ENCODE measurements at regions not wholly inside any gene's neighbourhood (a gene's known extent, or its start where the extent isn't known, plus 50 kb on each side); places are given as distances from the start of the nearest gene placed in this dataset.

GRCh38 chr5:8417316-8418048 is 548.5 kb downstream of the MTRR start:
- intact Hi-C loops (cut with micrococcal nuclease; ENCODE audit: unreplicated experiment): no loop called here
- H3K79me2 ChIP-seq (ENCODE audit: control insufficient read depth, insufficient read depth, low read length): no peaks in the 10 kb centered on the region
- RAD21 ChIA-PET (ENCODE audit: unreplicated experiment): no interaction called here

More at GRCh38 chr5:8417316-8418048, 548.5 kb downstream of the MTRR start:
- DNase-seq (ENCODE audit: low read depth, low spot score): no peak
- H3K9ac ChIP-seq (ENCODE audit: control insufficient read depth, insufficient read depth, low read length): no peak overlapping the region
- H3K27me3 ChIP-seq (replicated peaks in 1 of 2; ENCODE audit: control insufficient read depth in 2 of 2, insufficient read depth in 2 of 2, low read length in 1 of 2): no peaks in the 10 kb centered on the region
- in situ Hi-C loops (cut with MboI): no loop called here
- no peak overlapping the region for H2AFZ ChIP-seq (ENCODE audit: control insufficient read depth, low read depth, low read length)
- ChIA-PET SMC1A (ENCODE audit: uncharacterized antibody, unreplicated experiment) (no interaction called here), POLR2A (no interaction called here), CTCF (interaction anchor here (1.6 kb wide), 1 partner anchor 11 kb away, joined by 3 read pairs; no protein-coding TSS in a partner anchor)
- no peak for FAIRE-seq
- no TSS peak for BruUV-seq (replicated peaks)
- no peak for ATAC-seq
- no peaks in the 10 kb centered on the region for H4K20me1 ChIP-seq (ENCODE audit: control insufficient read depth, insufficient read depth)
- H3K36me3 ChIP-seq (ENCODE audit: control insufficient read depth in 2 of 2, insufficient read depth in 2 of 2, low read length in 1 of 2): no peaks in the 10 kb centered on the region
- no peaks in the 10 kb centered on the region for H3K9me3 ChIP-seq (replicated peaks; ENCODE audit: control insufficient read depth, insufficient read depth, low read length)
- no peak overlapping the region for H3K4me2 ChIP-seq (ENCODE audit: control insufficient read depth, insufficient read depth)
- TF ChIP-seq ATF2 (IDR thresholded peaks at IDR 0.05; ENCODE audit: low read length): no peak
- TF ChIP-seq MYB (IDR thresholded peaks at IDR 0.05; ENCODE audit: borderline replicate concordance, low read depth, low read length): no peak
- TF ChIP-seq ZBTB33 (IDR thresholded peaks at IDR 0.05): no peak
- no peak for TF ChIP-seq RCOR1 (conservative IDR thresholded peaks at IDR 0.05; ENCODE audit: low read depth, low read length)
- 7% methylated on average over 4 of the region's 4 CpGs for WGBS (ENCODE audit: insufficient coverage, insufficient replicate concordance, low lambda C conversion rate, missing lambda C conversion rate)
- no peaks in the 10 kb centered on the region for H3K4me1 ChIP-seq (ENCODE audit: control insufficient read depth, insufficient read depth, low read length)
- no peak overlapping the region for H3K27ac ChIP-seq (ENCODE audit: control insufficient read depth, insufficient read depth)
- no peak overlapping the region for H3K4me3 ChIP-seq

All from GM12878 (cell line).